GM18870 (cell line): ENCODE measurements at regions not wholly inside any gene's neighbourhood (a gene's known extent, or its start where the extent isn't known, plus 50 kb on each side); places are given as distances from the start of the nearest gene placed in this dataset.

Experiments
- ATAC-seq: cut with Tn5 transposase; IDR thresholded peaks from one replicate; pipeline ENCODE4 v1.9.1; 2021; ENCODE audit warnings: moderate library complexity; ENCODE audit not compliant: unreplicated experiment

- no peak for ATAC-seq
Observed at GRCh38 chr4:41318839-41319530, 62.3 kb downstream of the UCHL1 start.

GRCh38 chr4:41319553-41319952 is 62.8 kb downstream of the UCHL1 start:
- no peak for ATAC-seq

- ATAC-seq: no peak
Observed at GRCh38 chr4:41320278-41320677, 63.5 kb downstream of the UCHL1 start.

GRCh38 chr4:41320786-41321185 is 64.1 kb downstream of the UCHL1 start:
- ATAC-seq: no peak

- ATAC-seq: no peak
Observed at GRCh38 chr4:41321216-41321945, 64.7 kb downstream of the UCHL1 start.

- no peak for ATAC-seq
Observed at GRCh38 chr4:41322617-41323016, 65.9 kb downstream of the UCHL1 start.

GRCh38 chr4:41323179-41323578 is 66.5 kb downstream of the UCHL1 start:
- ATAC-seq: no peak

- no peak for ATAC-seq
Observed at GRCh38 chr4:41323706-41324105, 67.0 kb downstream of the UCHL1 start.

- ATAC-seq: no peak
Observed at GRCh38 chr4:41324861-41325260, 68.1 kb downstream of the UCHL1 start.

GRCh38 chr4:41325901-41326300 is 69.2 kb downstream of the UCHL1 start:
- no peak for ATAC-seq

GRCh38 chr4:41326776-41327175 is 70.0 kb downstream of the UCHL1 start:
- ATAC-seq: no peak

- ATAC-seq: no peak
Observed at GRCh38 chr4:41327770-41328169, 71.0 kb downstream of the UCHL1 start.

- ATAC-seq: no peak
Observed at GRCh38 chr4:41329361-41329760, 72.6 kb downstream of the UCHL1 start.

GRCh38 chr4:41331224-41331623 is 74.5 kb downstream of the UCHL1 start:
- no peak for ATAC-seq

GRCh38 chr4:41332510-41333054 is 75.9 kb downstream of the UCHL1 start:
- ATAC-seq: no peak

GRCh38 chr4:41334182-41334581 is 77.5 kb downstream of the UCHL1 start:
- ATAC-seq: no peak

GRCh38 chr4:41339812-41340809 is 83.4 kb downstream of the UCHL1 start:
- no peak for ATAC-seq

GRCh38 chr4:41346306-41347061 is 89.8 kb downstream of the UCHL1 start:
- ATAC-seq: no peak

- ATAC-seq: no peak
Observed at GRCh38 chr4:41349021-41349420, 92.3 kb downstream of the UCHL1 start.

GRCh38 chr4:41358647-41359421 is 102.1 kb downstream of the UCHL1 start:
- ATAC-seq: no peak
